Stimulated activated CD4-positive, alpha-beta T cell treated with anti-CD3 and anti-CD28 coated beads, Interleukin-4, amount 100 ng/mL, for 1 hour (primary cell): ENCODE measurements at regions not wholly inside any gene's neighbourhood (a gene's known extent, or its start where the extent isn't known, plus 50 kb on each side); places are given as distances from the start of the nearest gene placed in this dataset.

Experiments
- DNase-seq: peaks from one replicate; pipeline ENCODE4 v3.0.0-alpha.2; 2020

- DNase-seq = no peak
Observed at GRCh38 chr12:60152756-60153155, 556.9 kb downstream of the SLC16A7 start.

- DNase-seq = no peak
Observed at GRCh38 chr12:60159761-60160160, 563.9 kb downstream of the SLC16A7 start.

GRCh38 chr12:60162988-60163720 lies 567.3 kb downstream of the SLC16A7 start:
- DNase-seq = no peak

- no peak for DNase-seq
Observed at GRCh38 chr12:60165781-60166180, 570.0 kb downstream of the SLC16A7 start.

GRCh38 chr12:60168441-60168840 lies 572.6 kb downstream of the SLC16A7 start:
- DNase-seq = no peak

DNA sequence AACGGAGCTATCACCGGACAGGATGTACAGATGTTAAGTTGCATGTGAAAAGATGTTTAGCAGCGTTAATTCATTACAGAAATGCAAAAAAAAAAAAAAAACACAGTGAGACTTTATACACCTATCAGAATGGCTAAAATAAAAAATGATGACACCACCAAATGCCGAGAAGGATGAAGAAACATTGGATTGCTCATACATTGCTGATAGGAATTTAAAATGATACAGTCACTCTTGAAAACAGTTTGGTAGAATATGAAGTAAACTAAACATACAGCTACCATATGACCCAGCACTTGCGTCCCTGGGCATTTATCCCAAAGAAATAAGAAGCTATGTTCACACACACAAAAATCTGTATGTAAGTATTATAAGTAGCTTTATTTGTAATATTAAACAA lies 574.1 kb downstream of the SLC16A7 start:
- DNase-seq = no peak

DNA sequence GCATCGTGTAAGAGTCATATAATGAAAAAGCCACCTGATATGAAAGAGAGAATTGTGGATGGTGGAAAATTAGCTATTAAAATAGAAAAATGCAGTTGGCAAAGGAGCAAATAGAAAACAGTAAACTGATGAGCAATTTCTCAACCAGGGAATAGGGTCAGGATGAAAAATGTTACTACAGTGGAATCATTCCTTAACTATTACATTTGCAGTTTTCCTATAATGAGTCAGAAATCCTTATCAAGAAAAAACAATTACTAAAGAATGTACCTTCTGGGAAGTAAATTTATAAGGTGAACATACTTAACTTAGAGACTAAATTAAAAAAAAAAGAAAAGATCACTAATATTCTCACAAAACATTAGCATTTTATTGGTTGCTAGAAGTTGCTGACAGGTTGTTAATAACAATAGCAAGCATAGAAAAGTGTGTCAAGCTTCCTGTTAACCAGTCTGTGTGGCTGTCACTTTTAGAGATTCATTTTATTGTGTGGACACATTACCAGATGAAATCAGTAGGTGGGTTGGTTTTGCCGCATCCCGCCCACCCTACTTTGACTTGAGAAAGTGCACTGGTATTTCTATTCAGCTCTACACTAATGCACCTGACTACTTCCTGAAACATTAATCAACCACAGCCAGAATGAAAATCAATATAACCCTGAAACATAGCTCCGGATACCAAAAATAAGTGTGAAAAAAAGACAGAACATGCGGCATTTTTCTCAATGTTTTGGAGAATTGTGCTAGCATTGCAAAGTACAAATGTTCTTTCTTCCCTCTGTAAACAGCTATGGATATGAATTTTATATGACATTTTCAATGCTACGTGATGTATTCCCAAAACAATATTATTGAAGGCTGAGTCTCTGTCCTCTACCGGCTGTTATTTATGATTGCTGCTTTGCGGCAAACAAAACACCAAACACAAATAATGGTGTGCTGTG lies 576.7 kb downstream of the SLC16A7 start:
- no peak for DNase-seq

DNA sequence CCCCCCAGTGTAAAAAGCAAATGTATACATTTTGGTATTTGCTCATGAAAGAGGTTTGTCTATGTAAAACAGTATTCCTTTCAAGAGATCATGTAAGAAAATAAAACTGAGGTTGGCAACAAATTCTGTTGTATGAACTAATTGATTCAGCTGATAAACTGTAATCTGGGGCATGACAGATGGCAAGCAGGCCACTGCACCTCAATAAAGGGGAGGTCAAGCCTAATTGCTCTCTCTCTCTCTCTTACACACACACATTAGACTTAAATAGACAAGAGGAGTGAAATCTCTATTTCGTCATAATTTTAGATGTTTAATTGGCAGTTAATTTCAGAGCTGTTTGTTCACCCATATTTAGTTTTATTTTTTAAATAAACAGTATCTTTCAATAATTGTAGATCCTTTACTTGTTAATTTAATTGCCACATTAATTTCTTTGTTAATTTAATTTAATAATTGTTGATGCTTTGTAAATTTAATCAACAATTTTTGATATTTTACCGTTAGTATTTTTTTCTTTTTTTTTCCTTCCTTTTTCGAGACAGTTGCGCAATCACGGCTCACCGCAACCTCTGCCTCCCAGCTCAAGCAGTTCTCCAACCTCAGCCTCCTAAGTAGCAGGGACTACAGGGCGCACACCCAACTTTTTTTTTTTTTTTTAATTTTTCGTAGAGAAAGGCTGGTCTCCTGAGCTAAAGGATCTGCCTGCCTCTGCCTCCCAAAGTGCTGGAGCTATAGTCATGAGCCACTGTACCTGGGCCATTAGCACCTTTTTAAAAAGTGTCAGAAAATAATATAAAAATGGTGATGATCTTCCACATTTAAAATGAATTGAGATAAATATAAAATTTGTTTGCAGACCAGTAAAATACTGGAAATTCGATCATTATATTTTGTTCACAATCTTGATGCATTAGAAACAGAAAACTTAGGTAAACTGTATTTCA lies 577.7 kb downstream of the SLC16A7 start:
- no peak for DNase-seq

GRCh38 chr12:60174476-60174875 lies 578.6 kb downstream of the SLC16A7 start:
- DNase-seq = no peak

DNA sequence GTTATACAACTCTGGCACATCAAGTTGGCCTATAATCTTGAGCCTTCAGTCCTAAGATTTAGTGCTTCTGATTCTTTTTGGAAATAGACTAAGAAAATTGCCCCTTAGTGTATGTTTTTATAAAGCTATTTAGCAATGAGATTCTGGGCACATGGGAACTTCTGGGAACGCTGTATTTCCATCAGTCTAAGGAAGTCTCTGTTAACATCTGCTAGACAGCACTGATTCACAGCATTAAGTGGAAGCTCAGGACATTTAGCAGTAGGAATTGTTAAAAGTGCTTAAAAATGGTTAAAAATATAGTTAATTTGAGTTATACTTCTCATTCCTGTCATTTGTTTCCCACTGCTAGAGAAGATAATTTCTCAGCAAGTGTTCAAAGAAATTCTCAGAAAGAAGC lies 579.1 kb downstream of the SLC16A7 start:
- no peak for DNase-seq

DNA sequence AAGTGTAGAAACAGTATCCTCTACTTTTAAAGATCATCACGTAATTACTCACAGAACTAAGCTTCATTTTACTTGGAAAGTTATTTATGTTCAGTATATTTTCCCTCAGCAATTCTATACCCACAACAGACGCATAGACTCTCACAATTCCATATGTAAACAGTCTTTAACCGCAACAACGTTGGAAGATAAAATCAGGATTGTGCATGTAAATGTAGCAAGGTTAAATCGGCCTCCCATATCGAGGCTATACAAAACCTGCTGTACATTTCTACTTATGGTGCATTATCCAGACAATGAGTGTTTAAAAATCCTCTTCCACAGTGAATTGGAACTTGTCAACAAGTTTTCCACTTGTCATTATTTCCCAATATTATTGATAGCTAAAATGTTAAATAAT lies 581.1 kb downstream of the SLC16A7 start:
- DNase-seq = no peak

- DNase-seq = no peak
Observed at GRCh38 chr12:60180298-60180697, 584.5 kb downstream of the SLC16A7 start.

DNA sequence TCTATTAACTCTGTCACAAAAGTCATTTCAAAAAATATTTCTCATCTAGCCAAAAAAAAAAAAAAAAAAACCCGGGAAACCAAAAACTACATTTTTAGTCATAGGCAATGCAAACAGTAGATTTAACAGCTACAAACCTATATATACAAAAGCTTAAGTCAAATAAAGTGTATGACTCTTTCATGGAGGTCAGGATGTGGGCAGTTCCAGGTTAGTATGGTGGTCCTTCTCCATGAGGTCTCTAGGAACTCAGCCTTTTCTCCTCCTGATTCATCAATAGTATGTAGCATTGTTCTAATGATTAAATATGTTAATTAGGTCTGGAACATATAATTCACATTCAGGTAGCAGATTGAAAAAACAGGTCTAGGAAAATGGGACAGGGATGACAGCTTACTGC lies 586.5 kb downstream of the SLC16A7 start:
- no peak for DNase-seq

- no peak for DNase-seq
Observed at GRCh38 chr12:60184096-60184495, 588.3 kb downstream of the SLC16A7 start.

- no peak for DNase-seq
Observed at GRCh38 chr12:60185060-60185459, 589.2 kb downstream of the SLC16A7 start.

GRCh38 chr12:60191271-60191670 lies 595.4 kb downstream of the SLC16A7 start:
- DNase-seq = no peak

- DNase-seq = no peak
Observed at GRCh38 chr12:60191676-60192359, 596.0 kb downstream of the SLC16A7 start.

DNA sequence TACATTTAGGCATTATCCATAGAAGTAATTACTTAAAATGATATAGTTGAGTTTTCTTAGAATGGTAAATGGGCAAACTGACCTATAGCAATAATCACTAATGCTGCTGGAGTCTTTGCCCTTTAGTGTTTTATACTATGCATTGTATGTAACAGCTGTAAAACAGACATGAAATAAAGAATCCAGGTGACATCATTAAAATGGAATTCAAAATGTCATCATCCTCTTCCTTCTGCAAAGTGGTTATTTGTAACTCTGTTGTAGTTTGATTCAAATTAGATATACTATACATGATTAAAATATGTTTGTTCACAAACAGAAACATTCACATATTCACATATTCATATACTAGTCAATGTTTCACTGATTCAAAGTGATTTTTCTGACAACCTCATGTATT lies 598.8 kb downstream of the SLC16A7 start:
- no peak for DNase-seq

GRCh38 chr12:60195483-60195882 lies 599.7 kb downstream of the SLC16A7 start:
- no peak for DNase-seq

DNA sequence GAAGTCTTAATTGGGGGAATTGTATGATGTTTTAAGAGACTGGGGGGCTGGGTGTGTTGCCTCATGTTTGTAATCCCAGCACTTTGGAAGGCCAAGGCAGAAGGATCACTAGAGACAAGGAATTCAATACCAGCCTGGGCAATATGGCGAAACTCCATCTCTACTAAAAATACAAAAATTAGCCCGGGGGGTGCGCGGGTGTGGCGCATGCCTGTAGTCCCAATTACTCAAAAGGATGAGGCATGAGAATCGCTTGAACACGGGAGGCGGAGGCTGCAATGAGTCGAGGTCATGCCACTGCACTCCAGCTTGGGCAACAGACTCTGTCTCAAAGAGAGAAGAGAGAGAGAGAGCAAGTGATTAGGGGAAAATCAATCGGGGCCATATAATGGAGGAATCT lies 600.5 kb downstream of the SLC16A7 start:
- no peak for DNase-seq

GRCh38 chr12:60197589-60197988 lies 601.8 kb downstream of the SLC16A7 start:
- DNase-seq = no peak

DNA sequence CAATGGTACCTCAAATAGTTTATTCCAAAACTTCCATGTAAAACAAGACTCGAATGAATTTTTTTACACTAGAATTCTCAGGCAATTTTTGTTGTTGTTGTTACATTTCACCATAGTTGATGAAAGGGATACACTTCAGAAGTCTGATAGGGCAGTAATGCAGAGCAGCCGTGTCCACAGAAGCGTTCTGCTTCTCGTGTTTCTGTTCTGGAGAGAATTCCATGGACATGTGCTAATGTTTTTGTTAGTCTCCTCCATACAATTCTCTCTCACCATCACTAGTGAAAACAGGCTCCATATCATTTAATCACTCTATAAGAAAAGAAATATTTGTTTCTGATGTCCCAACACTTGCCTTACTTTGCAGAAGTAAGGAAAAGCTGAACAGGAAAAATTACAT lies 606.1 kb downstream of the SLC16A7 start:
- DNase-seq = no peak
